Fibroblast of gingiva (primary cell): ENCODE measurements at regions not wholly inside any gene's neighbourhood (a gene's known extent, or its start where the extent isn't known, plus 50 kb on each side); places are given as distances from the start of the nearest gene placed in this dataset.
"Not testable (repeated sequence)": the region's sequence is repeated elsewhere in the genome, so short reads cannot be mapped to it uniquely, and the experiment has no call there.

Experiments used
- DNase-seq: peaks from one replicate; pipeline ENCODE4 v3.0.0-alpha.2; 2011; ENCODE audit warnings: low read depth

DNA sequence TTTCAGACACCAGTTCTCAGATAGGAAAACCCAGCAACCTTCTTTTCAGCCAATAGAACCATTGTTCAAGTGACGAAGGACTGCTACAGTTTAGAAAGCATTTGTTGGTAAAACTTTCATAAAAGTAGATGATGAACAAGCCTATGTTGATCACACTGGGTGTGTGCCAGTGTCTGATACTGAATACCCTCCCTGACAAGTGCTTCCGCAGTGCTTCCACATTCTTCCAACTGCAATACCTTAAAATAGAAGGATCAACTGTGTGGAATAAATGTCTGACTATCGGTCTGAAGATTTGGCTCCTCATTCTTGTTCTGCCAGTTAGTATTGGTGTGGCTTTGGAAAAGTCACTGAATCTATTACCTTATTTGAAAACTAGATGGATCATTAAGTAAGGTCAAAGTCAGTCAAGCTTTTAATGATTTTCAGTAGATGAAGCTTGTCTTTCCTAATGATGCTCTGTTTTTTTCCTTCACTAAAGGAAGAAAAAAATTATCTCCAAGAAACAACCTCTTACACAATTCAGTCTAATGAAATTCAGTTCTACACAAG lies 479.4 kb upstream of the CBLB start:
- DNase-seq: no peak

GRCh38 chr3:106349191-106349881 lies 480.5 kb upstream of the CBLB start:
- no peak for DNase-seq

DNA sequence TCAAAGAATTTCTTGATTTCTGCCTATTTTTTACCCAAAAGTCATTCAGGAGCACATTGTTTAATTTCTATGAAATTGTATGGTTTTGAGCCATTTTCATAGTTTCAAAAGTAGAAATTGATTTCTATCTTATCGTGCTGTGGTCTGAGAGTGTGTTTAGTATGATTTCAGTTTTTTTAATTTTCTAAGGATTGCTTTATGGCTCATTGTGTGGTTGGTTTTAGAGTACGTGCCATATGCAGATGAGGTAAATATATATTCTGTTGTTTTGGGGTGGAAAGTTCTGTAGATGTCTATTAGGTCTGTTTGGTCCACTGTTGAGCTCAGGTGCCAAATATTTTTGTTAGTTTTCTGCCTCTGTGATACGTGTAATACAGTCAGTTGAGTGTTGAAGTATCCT lies 487.1 kb upstream of the CBLB start:
- no peak for DNase-seq

DNA sequence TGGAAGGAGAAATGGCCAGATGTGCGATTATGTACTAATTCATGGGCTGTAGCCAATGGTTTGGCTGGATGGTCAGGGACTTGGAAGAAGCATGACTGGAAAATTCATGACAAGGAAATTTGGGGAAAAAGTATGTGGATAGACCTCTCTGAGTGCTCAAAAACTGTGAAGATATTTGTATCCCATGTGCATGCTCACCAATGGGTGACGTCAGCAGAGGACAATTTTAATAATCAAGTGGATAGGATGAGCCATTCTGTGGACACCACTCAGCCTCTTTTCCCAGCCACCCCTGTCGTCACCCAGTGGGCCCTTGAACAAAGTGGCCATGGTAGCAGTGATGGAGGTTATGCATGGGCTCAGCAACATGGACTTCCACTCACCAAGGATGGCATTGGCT lies 490.9 kb upstream of the CBLB start:
- no peak for DNase-seq

DNA sequence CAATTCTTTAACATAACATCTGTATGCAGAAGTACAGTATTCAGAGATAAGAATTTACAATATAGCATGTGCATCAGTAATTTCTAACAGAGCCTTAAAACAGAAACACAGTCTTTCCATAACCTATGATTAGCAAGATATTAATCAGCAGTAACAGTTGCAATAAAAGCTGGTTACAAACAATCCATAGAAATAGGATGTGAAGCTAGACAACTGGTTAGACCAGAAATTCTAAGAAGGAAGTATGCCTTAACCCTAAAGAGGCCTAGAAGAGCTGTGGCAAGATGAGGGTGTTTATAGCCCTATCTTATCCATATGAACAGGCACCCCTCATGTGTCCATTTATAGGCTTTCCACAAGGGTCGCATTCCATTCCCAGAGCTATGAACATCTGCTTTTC lies 492.1 kb upstream of the CBLB start:
- not testable (repeated sequence) for DNase-seq

- DNase-seq: no peak
Observed at GRCh38 chr3:106364477-106364876, 495.7 kb upstream of the CBLB start.

DNA sequence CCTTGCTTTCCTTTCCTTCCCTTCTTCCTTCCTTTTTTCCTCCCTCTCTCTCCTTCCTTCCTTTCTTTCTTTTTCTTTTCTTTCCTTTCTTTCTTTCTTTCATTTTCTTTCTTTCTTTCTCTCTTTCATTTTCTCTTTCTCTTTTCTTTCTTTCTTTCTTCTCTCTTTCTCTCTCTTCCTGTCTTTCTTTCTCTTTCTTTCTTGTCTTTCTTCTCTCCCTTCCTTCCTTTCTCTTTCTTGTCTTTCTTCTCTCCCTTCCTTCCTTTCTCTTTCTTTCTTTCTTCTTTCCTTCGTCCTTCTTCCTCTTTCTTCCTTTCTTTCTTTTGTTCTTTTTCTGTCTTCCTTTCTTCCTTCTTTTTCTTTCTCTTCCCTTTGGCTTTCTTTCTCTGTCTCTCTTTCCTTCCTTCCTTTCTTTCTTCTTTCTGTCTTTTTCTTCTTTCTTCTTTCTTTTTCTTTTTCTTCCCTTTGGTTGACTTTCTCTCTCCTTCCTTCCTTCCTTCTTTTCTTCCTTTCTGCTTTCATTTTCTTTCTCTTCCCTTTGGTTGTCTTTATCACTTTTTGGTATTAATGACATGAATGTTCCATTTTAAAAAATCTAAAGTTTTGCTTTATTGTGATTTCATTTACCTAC lies 496.4 kb upstream of the CBLB start:
- DNase-seq: no peak

GRCh38 chr3:106366352-106366751 lies 497.5 kb upstream of the CBLB start:
- DNase-seq: no peak

GRCh38 chr3:106367496-106367895 lies 498.7 kb upstream of the CBLB start:
- peak; percentile 63 for DNase-seq

DNA sequence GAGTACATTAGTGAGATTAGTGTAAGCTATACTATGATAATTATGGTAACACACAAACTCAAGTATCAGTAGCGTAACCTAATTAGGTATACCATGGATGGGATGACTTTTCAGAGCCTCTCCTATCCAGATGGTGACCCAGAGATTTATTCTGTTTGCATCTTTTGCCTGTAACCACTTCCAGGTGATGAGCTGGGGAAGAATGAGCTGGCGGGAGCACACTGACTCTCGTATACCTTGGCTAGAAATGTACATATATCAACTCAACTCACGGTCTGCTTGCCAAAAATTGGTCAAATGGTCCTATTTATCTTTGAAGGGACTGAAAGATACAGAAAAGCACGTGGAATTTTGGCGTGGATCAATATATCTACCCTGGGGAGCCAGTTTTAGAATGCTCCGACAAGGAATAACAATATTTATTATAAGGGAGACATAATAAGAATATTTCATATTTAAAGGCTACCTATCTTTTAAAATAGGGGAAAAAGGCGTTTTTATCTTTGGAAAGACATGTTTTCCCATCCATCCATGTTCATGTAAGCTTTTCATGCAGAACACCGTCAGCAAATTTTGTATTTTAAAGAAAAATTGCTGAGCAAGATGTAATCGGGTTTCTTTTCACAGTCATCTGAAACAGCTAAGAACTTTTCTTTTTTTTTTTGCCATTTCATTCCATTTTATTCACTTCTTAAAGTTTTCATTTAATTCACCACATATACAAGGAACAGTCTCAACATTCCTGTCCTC lies 502.6 kb upstream of the CBLB start:
- DNase-seq: no peak

DNA sequence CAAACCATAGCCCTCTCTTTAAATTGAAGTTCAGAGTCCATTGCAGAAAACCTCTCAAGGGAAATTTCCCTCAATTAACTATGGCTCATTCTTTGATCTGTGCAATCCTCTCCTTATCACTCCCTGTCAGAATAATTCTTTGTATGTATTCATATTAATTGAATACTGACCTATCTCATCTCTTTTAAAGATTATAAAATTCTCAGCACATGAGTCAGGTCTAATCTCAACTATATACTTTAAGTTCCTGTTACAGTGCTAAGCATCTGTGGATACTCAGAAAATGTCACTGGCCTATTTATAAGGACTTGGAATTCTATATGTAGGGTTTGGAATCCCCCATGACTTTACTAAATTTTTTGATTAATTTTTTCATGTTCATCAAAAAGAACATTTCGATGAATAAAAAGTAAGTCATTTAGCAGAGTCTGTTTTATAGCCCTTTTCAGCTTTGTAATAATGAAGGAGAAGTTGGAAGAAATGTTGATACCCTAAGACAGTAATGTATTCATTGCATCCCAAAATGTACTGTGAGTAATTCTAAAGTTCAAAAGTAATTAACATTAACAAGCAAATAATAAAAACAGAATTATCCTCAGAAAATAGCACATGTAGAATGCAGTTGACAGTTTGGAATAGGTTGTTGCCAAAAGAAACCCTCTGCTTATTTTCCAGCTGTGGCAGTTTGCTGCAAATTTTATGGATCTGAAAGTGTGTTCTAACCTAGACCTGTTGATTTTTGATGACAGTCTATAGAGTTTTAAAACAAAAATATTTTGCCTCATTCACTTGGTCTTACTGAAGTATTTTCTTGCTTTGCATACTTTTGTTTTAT lies 503.4 kb upstream of the CBLB start:
- DNase-seq: no peak

GRCh38 chr3:106372806-106373190 lies 504.0 kb upstream of the CBLB start:
- DNase-seq: no peak

GRCh38 chr3:106376016-106376570 lies 507.3 kb upstream of the CBLB start:
- DNase-seq: no peak

DNA sequence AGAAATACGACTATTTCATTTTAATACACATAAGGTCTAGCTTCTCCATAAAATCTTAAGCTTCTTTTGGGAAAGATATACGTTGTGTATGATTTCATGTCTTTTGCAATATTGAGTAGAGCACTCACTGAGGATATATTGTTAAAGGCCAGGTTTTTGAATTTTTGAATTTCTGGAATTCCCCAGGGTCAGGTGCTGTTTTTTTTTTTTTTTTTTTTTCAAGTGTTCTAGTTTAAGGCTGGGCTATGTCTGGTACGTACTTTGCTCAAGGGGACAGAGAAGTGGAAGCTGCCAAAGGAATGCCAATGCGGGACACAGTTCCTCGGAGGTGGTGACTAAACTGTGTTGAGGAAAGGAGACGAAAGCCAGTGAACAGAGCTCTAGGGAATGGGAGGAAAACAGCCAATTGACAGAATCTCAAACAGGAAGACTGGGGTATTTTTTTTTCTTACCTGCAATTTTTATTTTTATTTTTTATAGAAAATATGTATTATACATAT lies 510.5 kb upstream of the CBLB start:
- DNase-seq: no peak

- DNase-seq: no peak
Observed at GRCh38 chr3:106380232-106380631, 511.4 kb upstream of the CBLB start.

- no peak for DNase-seq
Observed at GRCh38 chr3:106381286-106381938, 512.6 kb upstream of the CBLB start.

DNA sequence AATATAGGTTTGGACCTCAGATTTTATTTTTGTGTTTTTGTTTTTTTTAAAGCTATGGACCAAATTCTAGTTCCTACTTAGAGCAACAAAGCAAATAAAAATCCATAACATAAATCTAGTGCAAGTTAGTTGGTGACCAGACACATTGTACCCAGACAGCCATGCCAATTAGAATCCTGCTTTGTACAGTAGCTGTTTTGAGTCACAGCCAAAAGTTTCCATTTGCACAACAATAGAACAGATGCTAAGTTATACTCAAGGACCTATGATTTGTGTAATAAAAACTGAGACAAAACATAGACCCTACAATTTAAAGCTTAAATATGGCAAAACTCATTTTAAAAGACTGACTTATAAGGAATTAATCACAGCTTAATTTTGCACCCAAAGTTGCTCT lies 513.1 kb upstream of the CBLB start:
- no peak for DNase-seq

DNA sequence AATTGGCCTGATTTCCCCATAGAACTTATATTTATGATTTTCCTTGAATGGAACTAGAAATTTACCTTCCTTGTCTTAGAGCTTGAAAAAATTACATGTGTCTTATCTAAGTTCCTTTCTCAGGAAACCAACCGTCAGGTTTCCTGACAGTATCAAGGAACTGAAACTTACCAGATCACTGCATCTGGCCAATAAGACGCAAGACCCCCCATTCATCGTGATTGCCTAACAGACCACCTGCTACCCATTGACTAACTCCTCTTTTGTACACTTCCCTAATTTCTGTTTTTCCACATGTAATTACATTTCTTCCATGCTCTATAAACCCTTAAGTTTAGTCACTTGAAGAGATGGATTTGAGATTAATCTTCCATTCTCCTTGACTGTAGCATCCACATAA lies 517.2 kb upstream of the CBLB start:
- DNase-seq: no peak

- no peak for DNase-seq
Observed at GRCh38 chr3:106392915-106393314, 524.1 kb upstream of the CBLB start.

DNA sequence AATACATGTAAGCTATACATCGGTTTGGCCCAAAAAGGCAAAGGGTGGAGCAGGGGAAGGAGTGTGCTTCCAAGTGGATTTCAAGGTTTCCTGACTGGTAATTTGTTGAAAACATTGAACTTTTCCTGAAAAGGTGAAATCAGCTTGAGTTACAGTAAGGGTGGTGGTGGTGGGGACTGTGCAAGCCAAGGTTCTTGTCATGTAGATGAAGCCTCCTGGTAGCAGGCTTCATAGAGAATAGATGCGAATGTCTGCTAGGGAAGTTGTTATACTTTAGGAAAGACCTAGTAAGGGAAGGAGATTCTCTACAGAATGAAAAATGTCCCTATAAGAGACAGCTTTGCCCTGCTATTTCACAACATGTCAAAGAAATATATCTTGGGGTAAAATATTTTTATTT lies 528.2 kb upstream of the CBLB start:
- DNase-seq: no peak
